Hepatocyte (in vitro differentiated cells): ENCODE measurements at regions not wholly inside any gene's neighbourhood (a gene's known extent, or its start where the extent isn't known, plus 50 kb on each side); places are given as distances from the start of the nearest gene placed in this dataset.

Experiments used
- DNase-seq: peaks from one replicate; pipeline ENCODE4 v3.0.0-alpha.2; 2016; ENCODE audit warnings: low spot score
- H2AFZ ChIP-seq: fragments of 200-600 bp; sonication (generic); 2 replicates; pipeline ENCODE4 v1.6.0; 2016; ENCODE audit warnings: antibody characterized with exemption, mild to moderate bottlenecking
- H3K27ac ChIP-seq: fragments of 200-600 bp; sonication (generic); 2 replicates; pipeline ENCODE4 v1.5.1; 2016; ENCODE audit warnings: mild to moderate bottlenecking
- H3K27me3 ChIP-seq: fragments of 200-600 bp; sonication (generic); 2 replicates; pipeline ENCODE4 v1.6.1; 2016
- H3K36me3 ChIP-seq: fragments of 200-600 bp; sonication (generic); replicated peaks from 2 replicates; pipeline ENCODE4 v1.5.1; 2016; ENCODE audit warnings: low read depth; ENCODE audit not compliant: insufficient read depth
- H3K4me1 ChIP-seq: fragments of 200-600 bp; sonication (generic); 2 replicates; pipeline ENCODE4 v1.5.1; 2016; ENCODE audit warnings: mild to moderate bottlenecking, moderate library complexity; ENCODE audit not compliant: insufficient read depth
- H3K4me2 ChIP-seq: fragments of 200-600 bp; sonication (generic); 2 replicates; pipeline ENCODE4 v1.6.0; 2016
- H3K4me3 ChIP-seq: fragments of 200-600 bp; sonication (generic); 2 replicates; pipeline ENCODE4 v1.5.1; 2016; ENCODE audit warnings: mild to moderate bottlenecking
- H3K79me2 ChIP-seq: fragments of 200-600 bp; sonication (generic); 2 replicates; pipeline ENCODE4 v1.6.0; 2017; ENCODE audit warnings: mild to moderate bottlenecking
- H3K9me2 ChIP-seq: fragments of 200-600 bp; sonication (generic); replicated peaks from 2 replicates; pipeline ENCODE4 v1.6.0; 2017; ENCODE audit warnings: mild to moderate bottlenecking; ENCODE audit not compliant: insufficient read depth
- H3K9me3 ChIP-seq: fragments of 200-600 bp; sonication (generic); 2 replicates; pipeline ENCODE4 v1.5.1; 2016; ENCODE audit warnings: low read depth, mild to moderate bottlenecking
- H4K20me1 ChIP-seq: fragments of 200-600 bp; sonication (generic); 2 replicates; pipeline ENCODE4 v1.6.0; 2016; ENCODE audit warnings: mild to moderate bottlenecking; ENCODE audit not compliant: insufficient read depth, poor library complexity, severe bottlenecking
- EZH2 ChIP-seq: fragments of 200-600 bp; sonication (generic); IDR thresholded peaks from 2 replicates; pipeline ENCODE4 v1.6.1; 2016; ENCODE audit warnings: antibody characterized with exemption, mild to moderate bottlenecking, borderline replicate concordance
- EZH2phosphoT487 ChIP-seq: fragments of 200-600 bp; sonication (generic); IDR thresholded peaks from one replicate; pipeline ENCODE4 v1.6.1; 2018; ENCODE audit warnings: antibody characterized with exemption, mild to moderate bottlenecking, low read depth, moderate library complexity; ENCODE audit not compliant: unreplicated experiment, severe bottlenecking
- WGBS: methylation state at CpG from one replicate; pipeline ENCODE4 v1.1.6; 2016; ENCODE audit warnings: low lambda C conversion rate; ENCODE audit errors: missing lambda C conversion rate; 5-methylcytosine and 5-hydroxymethylcytosine counted together
- TF ChIP-seq, protein P1 (sequence below): fragments of 200-600 bp; sonication (generic); IDR thresholded peaks from 2 replicates; pipeline ENCODE4 v1.5.1; 2016; ENCODE audit warnings: antibody characterized with exemption, mild to moderate bottlenecking; ENCODE audit not compliant: poor library complexity

DNA sequence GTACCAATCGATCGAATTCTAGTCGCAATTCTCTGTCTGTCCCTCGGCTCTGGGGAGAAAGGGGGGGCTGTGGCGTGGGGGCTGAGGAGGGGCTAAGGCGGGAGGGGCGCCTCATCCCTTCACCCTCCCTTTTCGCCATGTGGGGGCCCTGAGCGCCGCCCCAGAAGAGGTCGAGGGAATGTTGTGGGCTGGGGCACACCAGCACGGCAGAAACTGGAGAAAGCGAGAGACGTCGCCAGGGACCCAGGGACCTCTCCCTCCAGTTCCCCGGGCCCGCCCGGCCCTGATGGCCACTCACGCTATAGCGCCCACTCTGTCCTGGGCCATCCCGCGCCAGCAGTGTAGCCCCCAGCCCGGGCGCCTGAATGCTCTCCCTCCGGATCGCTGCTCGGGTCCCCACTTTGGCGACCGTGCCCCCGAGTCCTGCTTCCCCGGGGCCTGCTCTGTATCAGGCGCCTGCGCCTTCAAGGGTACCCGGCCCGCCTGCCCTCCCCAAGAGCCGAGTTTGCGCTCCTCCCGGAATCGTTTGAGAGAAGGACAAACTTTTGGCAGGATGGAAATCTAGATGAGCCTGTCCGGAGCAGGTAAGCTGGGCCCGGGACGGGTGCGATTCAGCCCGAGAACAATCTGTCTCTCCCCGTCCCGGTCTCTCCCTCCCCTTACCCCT lies 62.6 kb downstream of the SMUG1 start:
- Histone ChIP-seq H3K4me1 (peaks cover 8% of the 10 kb centered on the region), H3K36me3 (no peaks in the 10 kb centered on the region), H3K9me2 (no peaks in the 10 kb centered on the region), H3K27me3 (peaks cover 39% of the 10 kb centered on the region), H3K9me3 (no peaks in the 10 kb centered on the region), H4K20me1 (no peaks in the 10 kb centered on the region), H3K79me2 (peaks cover 25% of the 10 kb centered on the region), H3K4me3 (peak overlapping the region; percentile 96), H3K4me2 (peak overlapping the region; percentile 95), H3K27ac (peak overlapping the region; percentile 48), H2AFZ (peak overlapping the region; percentile 64)
- no peak for DNase-seq
- 2% methylated on average over 8 of the region's 46 CpGs for WGBS
- TF ChIP-seq, protein P1, sequence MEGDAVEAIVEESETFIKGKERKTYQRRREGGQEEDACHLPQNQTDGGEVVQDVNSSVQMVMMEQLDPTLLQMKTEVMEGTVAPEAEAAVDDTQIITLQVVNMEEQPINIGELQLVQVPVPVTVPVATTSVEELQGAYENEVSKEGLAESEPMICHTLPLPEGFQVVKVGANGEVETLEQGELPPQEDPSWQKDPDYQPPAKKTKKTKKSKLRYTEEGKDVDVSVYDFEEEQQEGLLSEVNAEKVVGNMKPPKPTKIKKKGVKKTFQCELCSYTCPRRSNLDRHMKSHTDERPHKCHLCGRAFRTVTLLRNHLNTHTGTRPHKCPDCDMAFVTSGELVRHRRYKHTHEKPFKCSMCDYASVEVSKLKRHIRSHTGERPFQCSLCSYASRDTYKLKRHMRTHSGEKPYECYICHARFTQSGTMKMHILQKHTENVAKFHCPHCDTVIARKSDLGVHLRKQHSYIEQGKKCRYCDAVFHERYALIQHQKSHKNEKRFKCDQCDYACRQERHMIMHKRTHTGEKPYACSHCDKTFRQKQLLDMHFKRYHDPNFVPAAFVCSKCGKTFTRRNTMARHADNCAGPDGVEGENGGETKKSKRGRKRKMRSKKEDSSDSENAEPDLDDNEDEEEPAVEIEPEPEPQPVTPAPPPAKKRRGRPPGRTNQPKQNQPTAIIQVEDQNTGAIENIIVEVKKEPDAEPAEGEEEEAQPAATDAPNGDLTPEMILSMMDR: no peak
- TF ChIP-seq EZH2phosphoT487: no peak
- TF ChIP-seq EZH2: no peak

DNA sequence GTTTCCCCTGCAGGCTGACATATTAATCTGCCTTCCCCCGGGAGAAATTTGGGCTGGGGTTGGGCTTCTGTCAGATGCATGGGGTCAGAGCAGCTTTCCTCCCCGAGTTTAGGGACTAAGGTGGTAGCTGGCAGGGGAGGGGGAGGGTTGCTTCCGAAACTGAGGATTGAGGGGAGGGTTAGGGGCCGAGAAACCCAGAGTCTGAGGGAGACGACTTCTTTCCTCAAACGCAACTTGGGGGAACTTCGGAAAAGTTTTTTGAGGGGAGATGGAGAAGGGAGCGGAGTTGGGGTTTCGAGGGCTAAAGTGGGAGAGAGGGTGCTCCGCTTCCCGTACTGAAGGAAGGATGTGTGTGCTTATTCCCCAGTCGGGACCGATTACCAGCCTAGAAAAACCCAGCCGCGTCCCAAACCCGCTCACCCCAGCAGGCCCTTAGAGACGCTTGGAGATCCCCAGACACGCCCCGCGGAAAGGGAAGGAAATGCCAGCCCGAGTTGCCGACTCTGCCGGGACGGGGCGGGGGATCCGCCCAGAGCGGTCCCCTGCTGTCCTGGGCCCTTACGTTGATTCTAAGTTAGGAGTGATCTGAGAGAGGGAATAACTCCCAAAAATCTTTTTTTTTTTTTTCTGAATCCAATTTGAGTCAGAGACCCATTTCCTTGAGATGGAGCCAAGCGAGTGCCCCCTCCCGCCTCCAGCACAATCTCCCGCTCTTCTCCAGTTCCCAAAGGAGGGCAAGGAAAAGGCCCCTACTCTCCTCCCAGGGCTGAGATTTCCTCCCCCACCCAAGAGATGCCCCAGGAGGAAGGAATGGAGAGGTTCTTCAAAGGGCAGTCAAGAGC lies 61.9 kb downstream of the SMUG1 start:
- H2AFZ ChIP-seq: peak overlapping the region; percentile 64

DNA sequence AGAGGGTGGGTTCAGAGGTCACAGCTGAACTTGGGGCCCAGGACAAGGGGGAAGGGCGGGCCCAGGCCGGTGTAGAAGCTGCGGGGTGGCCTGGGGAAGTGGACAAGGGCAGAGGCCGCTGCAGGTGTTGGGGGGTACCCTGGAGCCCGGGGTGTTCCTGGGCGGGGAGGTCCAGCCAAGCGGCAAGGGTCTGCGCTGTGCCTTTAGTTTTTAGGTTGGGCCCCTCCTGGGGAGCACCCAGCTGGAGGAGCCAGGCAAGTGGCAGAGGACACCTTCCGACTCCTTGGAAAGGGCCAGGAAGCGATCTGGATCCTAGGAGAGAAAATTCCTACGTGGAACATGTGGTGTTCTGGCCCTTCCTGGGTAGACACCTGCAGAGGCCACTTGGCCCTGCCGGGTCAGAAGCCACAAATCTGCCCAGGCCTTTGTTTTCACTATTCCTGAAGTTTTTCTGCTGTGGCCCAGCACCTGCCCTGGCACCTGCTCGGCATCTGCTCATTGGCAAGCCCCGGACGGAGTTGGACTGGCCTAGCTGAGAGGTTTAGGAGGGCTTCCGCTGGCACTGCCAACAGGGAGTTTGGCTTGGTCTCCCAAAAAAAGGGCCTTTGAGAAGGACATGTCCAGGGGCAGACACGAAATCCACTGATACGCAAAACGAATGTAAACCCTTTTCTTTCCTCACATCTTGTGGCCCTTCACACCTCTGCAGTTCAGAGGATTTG lies 61.1 kb downstream of the SMUG1 start:
- Histone ChIP-seq H3K4me3 (peak overlapping the region; percentile 96), H3K27ac (no peak overlapping the region), H2AFZ (no peak overlapping the region), H3K4me1 (peaks cover 10% of the 10 kb centered on the region), H3K36me3 (no peaks in the 10 kb centered on the region), H3K9me3 (no peaks in the 10 kb centered on the region), H3K79me2 (peaks cover 27% of the 10 kb centered on the region), H3K27me3 (peaks cover 27% of the 10 kb centered on the region), H3K4me2 (peak overlapping the region; percentile 95), H3K9me2 (no peaks in the 10 kb centered on the region), H4K20me1 (no peaks in the 10 kb centered on the region)
- whole genome bisulfite sequencing: 67% methylated on average over 15 of the region's 19 CpGs
- DNase-seq: no peak
- TF ChIP-seq, protein P1: no peak
- no peak for TF ChIP-seq EZH2

More for the DNA sequence above, 61.9 kb downstream of the SMUG1 start:
- peak overlapping the region; percentile 96 for H3K4me3 ChIP-seq
- peaks cover 27% of the 10 kb centered on the region for H3K79me2 ChIP-seq
- peak; percentile 62 for DNase-seq
- H3K36me3 ChIP-seq: no peaks in the 10 kb centered on the region
- WGBS: 7% methylated on average over 31 of the region's 31 CpGs
- TF ChIP-seq EZH2 (no peak), EZH2phosphoT487 (no peak)
- TF ChIP-seq, protein P1: no peak
- peaks cover 8% of the 10 kb centered on the region for H3K4me1 ChIP-seq
- H3K4me2 ChIP-seq: peak overlapping the region; percentile 95
- H3K9me2 ChIP-seq: no peaks in the 10 kb centered on the region
- peak overlapping the region; percentile 48 for H3K27ac ChIP-seq
- no peaks in the 10 kb centered on the region for H4K20me1 ChIP-seq
- H3K9me3 ChIP-seq: no peaks in the 10 kb centered on the region
- peaks cover 32% of the 10 kb centered on the region for H3K27me3 ChIP-seq
